HG02571 (cell line): ENCODE measurements at regions not wholly inside any gene's neighbourhood (a gene's known extent, or its start where the extent isn't known, plus 50 kb on each side); places are given as distances from the start of the nearest gene placed in this dataset.
"Not testable (repeated sequence)": the region's sequence is repeated elsewhere in the genome, so short reads cannot be mapped to it uniquely, and the experiment has no call there.

Experiments
- ATAC-seq: cut with Tn5 transposase; IDR thresholded peaks from one replicate; pipeline ENCODE4 v1.9.1; 2021; ENCODE audit warnings: mild to moderate bottlenecking, moderate library complexity; ENCODE audit not compliant: unreplicated experiment

- no peak for ATAC-seq
These were observed 182.7 kb downstream of the TAF11L14 start for GRCh38 chr5:17816944-17817343.

GRCh38 chr5:17817990-17818389, 183.7 kb downstream of the TAF11L14 start:
- ATAC-seq, result no peak

GRCh38 chr5:17819783-17820182, 185.5 kb downstream of the TAF11L14 start:
- ATAC-seq, result no peak

- ATAC-seq, result no peak
These were observed 194.4 kb downstream of the TAF11L14 start for GRCh38 chr5:17828681-17829080.

GRCh38 chr5:17829456-17829855, 195.2 kb downstream of the TAF11L14 start:
- ATAC-seq, result no peak

- no peak for ATAC-seq
These were observed 197.0 kb downstream of the TAF11L14 start for GRCh38 chr5:17831279-17831678.

- no peak for ATAC-seq
These were observed 198.9 kb downstream of the TAF11L14 start for GRCh38 chr5:17832949-17833745.

- ATAC-seq, result no peak
These were observed 203.5 kb downstream of the TAF11L14 start for GRCh38 chr5:17837757-17838156.

- ATAC-seq, result no peak
These were observed 204.2 kb downstream of the TAF11L14 start for GRCh38 chr5:17838469-17838868.

- ATAC-seq, result no peak
These were observed 205.6 kb downstream of the TAF11L14 start for GRCh38 chr5:17839848-17840247.

GRCh38 chr5:17846496-17846895, 212.2 kb downstream of the TAF11L14 start:
- ATAC-seq, result no peak

GRCh38 chr5:17847286-17847685, 213.0 kb downstream of the TAF11L14 start:
- no peak for ATAC-seq

- ATAC-seq, result no peak
These were observed 217.9 kb downstream of the TAF11L14 start for GRCh38 chr5:17852111-17852510.

- ATAC-seq, result no peak
These were observed 218.5 kb downstream of the TAF11L14 start for GRCh38 chr5:17852740-17853139.

GRCh38 chr5:17854901-17855300, 220.6 kb downstream of the TAF11L14 start:
- ATAC-seq, result no peak

GRCh38 chr5:17860660-17861315, 226.5 kb downstream of the TAF11L14 start:
- no peak for ATAC-seq

GRCh38 chr5:17864903-17865302, 230.6 kb downstream of the TAF11L14 start:
- ATAC-seq, result not testable (repeated sequence)

GRCh38 chr5:17865966-17866365, 231.7 kb downstream of the TAF11L14 start:
- not testable (repeated sequence) for ATAC-seq

- no peak for ATAC-seq
These were observed 237.9 kb downstream of the TAF11L14 start for GRCh38 chr5:17872204-17872603.

- no peak for ATAC-seq
These were observed 244.3 kb downstream of the TAF11L14 start for GRCh38 chr5:17878541-17878940.

GRCh38 chr5:17879276-17879675, 245.0 kb downstream of the TAF11L14 start:
- ATAC-seq, result no peak

GRCh38 chr5:17880869-17881268, 246.6 kb downstream of the TAF11L14 start:
- no peak for ATAC-seq
